RPMI8226 (cell line): ENCODE measurements at regions not wholly inside any gene's neighbourhood (a gene's known extent, or its start where the extent isn't known, plus 50 kb on each side); places are given as distances from the start of the nearest gene placed in this dataset.
"Not testable (repeated sequence)": the region's sequence is repeated elsewhere in the genome, so short reads cannot be mapped to it uniquely, and the experiment has no call there.

Source experiments
- DNase-seq: peaks from one replicate; pipeline ENCODE4 v3.0.0-alpha.2; 2015

DNA sequence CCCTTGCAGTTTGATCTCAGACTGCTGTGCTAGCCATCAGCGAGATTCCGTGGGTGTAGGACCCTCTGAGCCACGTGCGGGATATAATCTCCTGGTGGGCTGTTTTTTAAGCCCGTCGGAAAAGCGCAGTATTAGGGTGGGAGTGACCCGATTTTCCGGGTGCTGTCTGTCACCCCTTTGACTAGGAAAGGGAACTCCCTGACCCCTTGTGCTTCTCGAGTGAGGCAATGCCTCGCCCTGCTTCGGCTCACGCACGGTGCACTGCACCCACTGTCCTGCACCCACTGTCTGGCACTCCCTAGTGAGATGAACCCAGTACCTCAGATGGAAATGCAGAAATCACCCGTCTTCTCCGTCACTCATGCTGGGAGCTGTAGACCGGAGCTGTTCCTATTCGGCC is 728.9 kb upstream of the SPRY2 start:
- DNase-seq, result not testable (repeated sequence)

GRCh38 chr13:81058916-81059290 is 718.0 kb upstream of the SPRY2 start:
- DNase-seq, result no peak

DNA sequence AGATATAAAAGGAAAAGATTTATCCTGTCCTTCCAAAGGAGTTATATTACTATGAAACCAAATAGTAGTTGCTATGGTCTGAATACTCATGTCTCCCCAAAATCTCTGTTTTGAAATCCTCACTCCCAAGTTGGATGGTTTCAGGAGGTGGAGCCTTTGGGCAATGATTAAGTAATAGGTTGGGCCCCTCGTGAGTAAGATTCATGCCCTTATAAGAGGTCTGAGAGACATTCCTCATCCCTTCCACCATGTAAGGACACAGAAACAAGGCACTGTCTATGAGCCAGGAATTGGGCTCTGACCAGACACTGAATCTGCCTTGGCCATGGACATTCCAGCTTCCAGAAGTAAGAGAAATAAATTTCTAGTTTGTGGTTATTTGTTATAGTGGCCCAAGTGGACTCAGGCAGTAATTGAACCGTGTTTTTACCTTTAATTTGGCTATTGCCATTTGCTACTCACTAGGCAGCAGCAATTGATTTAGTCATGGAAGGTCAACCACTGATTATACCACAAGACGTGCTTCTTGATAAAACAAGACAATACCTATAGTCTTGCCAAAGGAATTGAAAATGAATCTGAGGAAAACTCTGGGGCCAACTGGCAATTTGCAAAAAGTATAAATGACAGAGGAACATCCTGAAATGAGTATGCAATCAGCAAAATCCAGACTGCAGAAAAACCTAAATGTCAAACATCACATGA is 717.4 kb upstream of the SPRY2 start:
- DNase-seq, result no peak

GRCh38 chr13:81051873-81052272 is 710.9 kb upstream of the SPRY2 start:
- no peak for DNase-seq

- DNase-seq, result no peak
These were observed 707.1 kb upstream of the SPRY2 start for GRCh38 chr13:81048026-81048461.

- DNase-seq, result no peak
These were observed 700.8 kb upstream of the SPRY2 start for GRCh38 chr13:81041761-81042160.

GRCh38 chr13:81031996-81032395 is 691.1 kb upstream of the SPRY2 start:
- no peak for DNase-seq

DNA sequence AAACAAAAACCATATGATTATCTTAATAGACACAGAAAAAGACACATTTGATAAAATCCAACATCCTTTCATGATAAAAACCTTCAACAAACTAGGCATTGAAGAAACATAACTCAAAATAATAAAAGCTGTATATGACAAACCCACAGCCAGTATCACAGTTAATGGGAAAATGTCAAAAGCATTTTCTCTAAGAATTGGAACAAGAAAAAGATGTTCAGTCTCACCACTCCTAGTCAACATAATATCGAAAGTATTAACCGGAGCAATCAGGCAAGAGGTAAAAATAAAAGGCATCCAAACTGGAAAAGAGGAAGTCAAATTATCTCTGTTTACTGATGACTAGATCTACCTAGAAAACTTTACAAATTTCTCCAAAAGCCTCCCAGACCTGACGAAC is 684.2 kb upstream of the SPRY2 start:
- DNase-seq, result no peak

GRCh38 chr13:81021284-81021840 is 680.4 kb upstream of the SPRY2 start:
- DNase-seq, result no peak

DNA sequence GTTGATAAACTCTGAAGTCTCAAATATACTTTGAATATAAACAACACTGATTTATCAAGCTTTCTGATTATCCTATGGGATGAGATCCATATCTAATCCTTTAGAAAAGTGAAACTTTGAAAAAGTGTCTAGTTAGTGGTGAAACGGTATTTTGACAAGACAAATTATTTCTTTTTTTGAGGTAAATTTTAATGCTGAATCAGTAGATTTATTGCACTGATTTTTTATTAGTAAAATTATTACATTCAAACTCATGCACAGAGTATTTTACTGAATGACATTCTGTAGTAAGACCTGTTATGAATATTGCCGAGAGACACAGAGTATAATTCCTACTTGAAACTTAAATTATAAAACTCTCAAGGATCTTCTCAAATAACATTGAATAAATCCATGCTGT is 679.1 kb upstream of the SPRY2 start:
- no peak for DNase-seq

DNA sequence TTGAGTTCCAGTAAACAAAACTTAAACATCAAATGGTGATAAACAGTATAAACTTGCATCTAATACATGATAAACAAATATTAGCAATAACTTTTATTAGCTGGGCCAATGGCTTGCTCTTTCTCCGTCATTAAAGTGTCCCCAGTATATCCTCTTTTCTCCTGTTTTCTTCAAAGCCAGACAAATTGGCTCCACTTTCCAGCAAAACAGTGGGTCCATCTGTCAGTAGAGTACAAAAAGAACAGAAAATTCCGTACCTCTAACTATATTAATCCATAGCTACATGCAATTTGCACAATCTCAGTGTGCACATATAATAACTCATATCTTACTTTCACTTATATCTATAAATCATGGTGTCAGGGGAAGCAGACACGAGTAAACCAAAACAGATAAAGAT is 678.0 kb upstream of the SPRY2 start:
- DNase-seq, result no peak

DNA sequence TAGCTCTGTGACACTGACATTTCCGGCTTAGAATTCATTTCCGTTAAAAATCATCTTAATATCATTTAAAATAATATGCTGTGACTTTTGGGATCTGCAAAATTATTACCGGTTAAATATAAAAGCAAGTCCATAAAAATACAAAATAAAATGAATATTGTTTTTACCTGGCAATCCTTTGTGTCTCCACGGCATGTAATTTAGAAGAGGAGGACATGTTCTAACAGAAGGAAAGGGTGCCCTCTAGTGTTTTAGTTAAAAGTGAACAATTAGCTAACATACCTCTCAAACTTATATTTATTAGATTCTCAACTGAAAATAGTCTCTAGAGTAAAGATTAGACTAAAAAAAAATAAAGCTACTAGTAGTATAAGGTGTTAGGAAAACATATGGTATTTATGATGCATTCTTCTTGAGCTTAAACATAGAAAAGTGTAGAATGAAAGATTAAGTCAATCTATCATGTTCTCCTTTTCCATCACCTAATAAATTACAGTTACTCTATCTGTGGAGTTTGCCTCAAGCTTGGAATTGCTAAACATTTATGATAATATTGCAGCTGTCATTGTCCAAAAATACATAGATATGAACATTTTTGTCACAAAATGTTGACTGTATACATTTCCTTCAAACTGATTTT is 676.7 kb upstream of the SPRY2 start:
- DNase-seq, result peak; percentile 38

DNA sequence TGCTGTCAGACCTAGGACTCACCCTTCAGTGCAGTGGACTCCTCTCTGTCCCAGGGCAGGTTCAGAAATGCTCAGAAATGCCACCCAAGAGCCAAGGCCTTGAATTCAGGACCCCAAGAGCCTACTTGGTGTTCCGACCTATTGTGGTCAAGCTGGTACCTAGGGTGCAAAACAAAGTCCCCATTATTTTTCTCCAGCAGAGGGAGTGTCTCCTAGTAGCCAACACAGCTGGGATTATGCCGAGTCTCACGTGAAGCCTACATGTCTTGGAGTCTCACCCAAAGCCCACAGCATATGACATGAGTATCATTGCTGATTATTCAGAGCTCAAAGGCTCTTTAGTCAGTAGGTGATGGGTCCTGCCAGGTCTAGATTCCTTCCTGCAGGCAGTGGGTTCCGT is 671.1 kb upstream of the SPRY2 start:
- DNase-seq, result no peak

DNA sequence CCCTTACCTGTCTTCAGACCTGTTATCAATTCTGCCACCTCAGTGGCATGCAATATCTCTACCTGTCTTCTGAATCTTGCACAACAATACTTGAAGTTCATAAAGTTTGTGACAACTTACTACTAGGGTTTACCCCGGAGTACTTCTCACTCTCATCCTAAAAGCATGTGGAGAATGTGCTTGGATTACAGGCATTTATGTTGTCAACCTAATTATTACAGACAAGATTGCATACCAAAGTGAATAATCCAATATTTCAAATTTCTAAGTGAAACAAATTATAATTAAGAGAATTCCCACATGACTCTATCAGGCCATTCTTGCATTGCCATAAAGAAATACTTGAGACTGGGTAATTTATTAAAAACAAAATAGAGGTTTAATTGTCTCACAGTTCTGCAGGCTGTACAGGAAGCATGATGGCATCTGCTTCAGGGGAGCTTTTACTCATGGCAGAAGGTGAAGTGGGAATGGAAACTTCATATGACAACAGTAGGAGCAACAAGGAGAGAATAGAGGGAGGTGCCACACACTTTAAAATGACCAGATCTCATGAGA is 661.0 kb upstream of the SPRY2 start:
- no peak for DNase-seq

- not testable (repeated sequence) for DNase-seq
These were observed 657.7 kb upstream of the SPRY2 start for GRCh38 chr13:80998603-80999002.

DNA sequence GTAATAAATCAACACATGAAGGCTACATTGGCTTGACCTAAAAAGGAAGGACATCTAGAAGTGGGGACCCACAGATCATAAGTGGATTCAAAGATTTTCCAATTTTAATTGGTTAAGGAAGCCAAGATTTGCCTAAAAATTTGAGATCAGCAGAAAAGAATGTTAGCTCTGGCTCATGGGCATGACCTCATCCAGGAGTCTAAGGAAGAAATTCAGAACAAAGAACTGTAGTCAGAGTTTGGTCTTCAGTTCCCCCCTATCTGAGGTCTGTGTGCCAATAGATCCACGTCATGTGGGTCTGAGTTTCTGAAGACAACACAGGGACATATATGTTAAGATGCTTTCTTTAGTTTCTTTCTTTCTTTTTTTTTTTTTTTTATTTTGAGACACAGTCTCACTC is 648.8 kb upstream of the SPRY2 start:
- no peak for DNase-seq

GRCh38 chr13:80989241-80989640 is 648.3 kb upstream of the SPRY2 start:
- no peak for DNase-seq

DNA sequence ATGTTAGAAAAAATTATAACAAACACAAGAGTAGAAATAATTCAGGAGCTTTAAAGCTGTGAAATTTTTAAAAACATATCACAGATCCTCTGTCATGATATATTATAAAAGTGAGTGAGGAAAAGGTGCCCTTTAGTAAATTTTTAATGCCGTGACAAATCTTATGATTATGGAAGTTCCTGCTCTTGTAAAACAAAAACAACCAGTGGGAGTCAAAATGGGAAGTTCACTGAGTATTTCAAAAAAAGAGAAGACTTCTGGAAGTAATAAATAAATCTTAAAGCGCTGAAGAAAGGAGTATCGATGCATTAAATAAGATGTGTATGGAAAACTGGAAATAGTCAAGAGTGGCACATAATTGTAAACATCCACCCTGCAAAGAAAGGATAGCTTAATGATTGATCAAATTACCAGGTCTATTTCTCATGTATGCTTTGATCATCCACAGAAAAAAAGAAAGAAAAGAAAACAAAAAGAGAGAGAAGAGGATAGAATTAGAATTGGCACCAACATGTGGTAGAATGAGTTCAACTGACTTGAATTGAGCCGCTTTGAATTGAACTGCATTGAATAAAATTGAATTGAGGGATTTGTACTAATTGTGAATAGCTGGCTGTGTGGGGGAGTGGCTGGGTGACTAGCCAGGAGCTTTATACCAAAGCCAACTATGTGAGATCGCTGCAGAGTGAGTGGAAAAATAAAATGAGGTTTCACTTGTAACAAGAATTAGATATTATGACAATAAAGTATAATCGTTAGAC is 647.6 kb upstream of the SPRY2 start:
- DNase-seq, result no peak

GRCh38 chr13:80979035-80979641 is 638.2 kb upstream of the SPRY2 start:
- DNase-seq, result peak; percentile 51

DNA sequence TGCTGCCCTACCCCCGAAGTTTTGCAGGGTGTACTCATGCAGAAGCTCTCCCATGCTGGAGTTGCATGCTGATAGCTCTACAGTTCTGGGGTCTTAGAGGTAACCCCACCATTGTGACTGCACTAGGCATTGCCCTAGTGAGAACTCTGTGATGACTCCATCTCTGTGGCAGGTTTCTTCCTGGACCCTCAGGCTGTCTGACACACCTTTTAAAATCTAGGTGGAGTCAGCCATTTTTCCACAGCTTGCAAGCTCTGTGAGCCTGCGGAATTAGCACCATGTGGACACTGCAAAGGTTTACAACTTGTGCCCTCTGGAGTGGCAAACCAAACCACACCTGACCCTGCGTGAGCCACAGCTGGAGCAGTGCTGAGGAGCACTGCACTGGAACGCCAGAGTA is 636.2 kb upstream of the SPRY2 start:
- no peak for DNase-seq

DNA sequence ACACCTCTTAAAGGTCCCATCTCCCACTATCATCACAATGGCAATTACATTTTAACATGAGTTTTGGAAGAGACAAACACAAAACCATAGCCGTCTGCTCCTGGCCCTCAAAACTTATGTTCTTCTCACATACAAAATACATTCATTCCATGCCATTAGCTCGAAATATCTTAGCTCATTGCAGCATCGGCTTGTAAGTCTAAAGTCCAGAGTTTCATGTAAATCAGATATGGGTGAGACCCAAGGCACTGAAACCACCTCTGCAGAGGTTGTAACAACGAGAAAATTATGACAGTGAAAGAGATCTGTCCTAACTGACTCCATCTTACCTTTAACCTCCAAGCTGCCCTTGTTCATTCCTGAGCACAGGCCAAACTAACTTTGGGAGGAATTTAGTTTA is 635.0 kb upstream of the SPRY2 start:
- no peak for DNase-seq

DNA sequence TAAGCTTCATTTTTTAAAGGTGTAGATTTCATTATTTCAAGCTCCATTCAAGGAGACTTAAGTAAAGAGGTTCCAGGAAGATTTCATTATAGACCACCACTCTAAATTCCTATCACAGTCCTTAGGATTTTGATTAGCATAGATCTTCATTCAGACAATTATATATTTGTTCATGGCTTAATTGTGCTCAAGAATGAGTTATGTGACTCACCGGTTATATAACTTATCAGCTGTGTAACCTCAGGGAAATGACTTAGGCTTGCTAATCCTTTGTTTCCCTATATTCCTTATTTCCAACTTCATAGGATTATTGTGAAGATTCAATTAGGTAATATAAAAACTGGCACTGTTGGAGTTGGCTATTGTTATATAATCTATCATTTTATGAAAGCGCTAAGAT is 632.8 kb upstream of the SPRY2 start:
- DNase-seq, result no peak

GRCh38 chr13:80972857-80973478 is 632.0 kb upstream of the SPRY2 start:
- DNase-seq, result no peak
